ELF-1 (cell line): ENCODE measurements at regions not wholly inside any gene's neighbourhood (a gene's known extent, or its start where the extent isn't known, plus 50 kb on each side); places are given as distances from the start of the nearest gene placed in this dataset.

Source experiments
- DNase-seq: peaks from one replicate; pipeline ENCODE4 v3.0.0-alpha.2; 2016; ENCODE audit warnings: low read depth, low spot score

DNA sequence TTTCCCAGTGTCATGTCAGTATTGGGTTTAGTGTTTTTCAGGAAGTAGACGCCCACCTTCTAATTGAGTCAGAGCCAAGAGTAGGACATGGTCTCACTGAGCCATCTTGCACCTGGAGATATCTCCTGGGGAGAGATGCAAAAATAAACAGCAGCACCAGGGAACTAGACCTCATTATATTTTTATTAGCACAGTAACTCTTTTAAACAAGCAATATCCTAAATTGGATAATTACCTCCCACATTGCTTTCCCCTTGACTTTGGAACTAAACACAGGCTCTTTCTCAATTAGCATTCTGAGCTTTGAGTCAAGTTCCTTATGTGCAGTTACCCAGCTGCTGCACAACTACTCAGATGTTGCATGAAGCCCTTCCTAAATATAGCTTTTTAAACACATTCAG is 175.4 kb downstream of the IBTK start:
- DNase-seq, result no peak

DNA sequence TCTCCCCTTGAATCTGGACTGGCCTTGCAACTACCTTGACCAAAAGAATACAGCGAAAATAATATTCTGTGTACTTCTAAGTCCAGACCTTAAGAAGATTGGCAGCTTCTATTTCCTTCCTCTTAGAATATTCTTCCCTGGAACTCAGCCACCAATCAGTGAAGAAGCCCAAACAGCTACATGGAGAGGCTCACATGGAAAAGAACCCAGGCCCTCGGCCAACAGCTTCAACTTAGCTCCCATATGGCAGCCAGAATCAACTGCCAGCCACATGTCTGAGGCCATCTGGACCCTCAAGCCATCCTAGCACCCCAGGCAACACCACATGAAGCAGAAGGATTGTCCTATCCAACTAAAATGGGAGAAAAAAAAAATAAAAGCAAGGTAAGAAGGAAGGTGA is 178.8 kb downstream of the IBTK start:
- DNase-seq, result no peak

DNA sequence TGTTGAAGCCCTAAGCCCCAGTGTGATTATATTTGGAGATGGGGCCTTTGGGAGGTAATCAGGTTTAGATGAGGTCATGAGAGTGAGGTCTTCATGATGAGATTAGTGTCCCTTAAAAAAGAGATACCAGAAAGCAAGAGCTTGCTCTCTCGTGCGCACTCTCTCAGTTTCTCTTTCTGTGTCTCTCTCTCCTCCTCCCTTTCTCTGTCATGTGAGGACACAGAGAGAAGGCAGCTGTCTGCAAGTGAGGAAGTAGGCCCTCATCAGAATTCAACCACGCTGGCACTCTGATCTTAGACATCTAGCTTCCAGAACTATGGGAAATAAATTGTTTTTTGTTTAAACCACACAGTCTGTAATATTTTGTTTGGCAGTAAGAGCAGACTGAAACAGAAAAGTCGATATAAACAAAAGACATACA is 180.5 kb downstream of the IBTK start:
- DNase-seq, result no peak

DNA sequence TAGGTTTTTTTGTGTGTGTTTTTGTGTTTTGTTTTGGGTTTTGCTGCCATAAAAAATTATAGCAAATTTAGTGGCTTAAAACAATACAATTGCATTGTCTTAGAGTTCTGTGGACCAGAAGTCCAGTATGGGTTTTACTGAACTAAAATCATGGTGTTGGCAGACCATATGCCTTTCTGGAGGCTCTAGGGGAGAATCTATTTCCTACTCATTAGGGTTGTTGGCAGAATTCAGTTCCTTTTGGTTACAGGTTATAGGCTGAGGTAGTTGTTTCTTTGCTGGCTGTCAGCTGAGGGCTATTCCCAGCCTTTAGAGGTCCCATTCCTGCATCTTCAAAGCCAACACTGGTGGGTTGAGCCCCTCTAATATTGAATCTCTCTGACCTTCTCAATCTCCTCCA is 181.3 kb downstream of the IBTK start:
- no peak for DNase-seq

DNA sequence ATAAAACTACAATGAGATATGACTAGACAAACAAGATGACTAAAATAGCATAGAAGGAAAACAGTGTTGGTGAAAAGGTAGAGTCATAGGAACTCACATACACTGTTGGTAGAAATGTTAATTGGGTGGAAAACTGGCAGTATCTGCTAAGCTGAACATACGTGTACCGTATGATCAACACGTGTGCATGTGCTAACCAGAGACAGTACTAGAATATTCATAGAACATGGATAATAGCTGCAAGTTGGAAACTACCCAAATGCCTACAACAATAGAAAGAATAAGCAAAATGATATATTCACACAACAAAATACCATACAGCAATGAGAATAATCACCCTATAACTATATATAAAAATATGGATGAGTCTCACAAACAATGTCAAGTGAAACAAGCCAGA is 184.0 kb downstream of the IBTK start:
- no peak for DNase-seq

DNA sequence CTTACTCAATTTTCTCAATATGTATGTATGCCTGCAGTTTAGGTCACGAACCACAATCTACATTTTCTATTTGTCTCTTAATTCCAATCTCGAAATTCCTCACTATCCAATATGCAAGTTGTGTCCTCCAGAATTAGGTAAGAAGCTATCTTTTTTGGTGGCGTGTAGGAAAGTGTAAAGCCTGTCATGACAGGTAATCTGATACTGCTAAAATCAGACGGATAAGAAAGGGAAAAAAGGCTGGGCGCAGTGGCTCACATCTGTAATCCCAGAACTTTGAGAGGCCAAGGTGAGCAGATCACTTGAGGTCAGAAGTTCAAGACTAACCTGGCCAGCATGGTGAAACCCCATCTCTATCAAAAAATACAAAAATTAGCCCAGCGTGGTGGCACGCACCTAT is 185.3 kb downstream of the IBTK start:
- no peak for DNase-seq

DNA sequence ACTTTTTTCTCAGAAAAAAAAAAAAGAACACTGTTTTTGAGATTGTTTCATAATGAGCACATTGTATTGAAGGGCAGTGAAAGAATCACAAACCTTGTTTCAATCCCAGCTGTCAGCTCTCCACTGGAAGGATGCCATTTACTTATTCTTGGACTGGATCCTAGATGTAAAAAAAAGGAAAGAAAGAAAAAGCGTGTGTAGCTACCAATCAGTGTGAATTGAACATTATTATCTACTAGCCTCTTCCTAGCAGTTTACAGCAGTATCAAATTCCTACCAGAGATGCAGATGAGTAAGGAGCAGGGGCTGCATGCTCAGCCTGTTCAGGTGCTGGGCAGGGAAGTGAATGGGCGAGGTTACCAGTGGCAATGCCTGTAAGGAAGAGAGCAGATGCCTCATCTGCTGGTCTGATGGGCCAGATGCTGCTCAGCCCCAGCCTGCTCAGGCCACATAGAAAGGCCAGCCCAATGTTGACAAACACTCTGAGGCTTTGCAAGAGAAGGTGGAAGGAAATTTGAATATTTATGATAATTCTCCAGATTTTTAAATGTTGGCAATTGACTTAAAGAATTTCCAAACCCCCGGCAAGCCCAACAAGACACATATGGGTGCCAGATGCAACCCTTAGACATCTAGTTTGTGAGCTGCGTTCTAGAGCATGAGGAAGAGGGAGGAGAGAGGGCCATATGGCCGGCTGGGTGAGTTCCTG is 189.5 kb downstream of the IBTK start:
- no peak for DNase-seq

DNA sequence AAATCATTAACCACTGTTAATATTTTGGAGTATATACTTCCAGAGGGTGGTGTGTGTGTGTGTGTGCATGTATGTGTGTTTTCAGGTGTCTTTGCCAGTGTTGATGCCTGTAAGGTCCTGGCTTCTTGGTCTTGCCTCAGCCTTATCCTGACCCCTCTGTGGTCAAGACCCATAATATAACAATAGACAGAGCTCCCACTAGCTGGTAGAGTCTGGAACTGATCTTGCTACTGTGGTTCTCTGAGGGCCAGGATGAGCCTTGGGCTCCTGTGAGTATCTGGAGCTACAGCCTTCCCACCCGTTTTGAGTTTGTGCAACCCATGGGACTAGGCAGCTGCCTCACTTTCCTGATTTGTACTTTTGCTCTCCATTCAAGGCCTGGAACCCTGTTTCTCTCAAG is 191.0 kb downstream of the IBTK start:
- no peak for DNase-seq

DNA sequence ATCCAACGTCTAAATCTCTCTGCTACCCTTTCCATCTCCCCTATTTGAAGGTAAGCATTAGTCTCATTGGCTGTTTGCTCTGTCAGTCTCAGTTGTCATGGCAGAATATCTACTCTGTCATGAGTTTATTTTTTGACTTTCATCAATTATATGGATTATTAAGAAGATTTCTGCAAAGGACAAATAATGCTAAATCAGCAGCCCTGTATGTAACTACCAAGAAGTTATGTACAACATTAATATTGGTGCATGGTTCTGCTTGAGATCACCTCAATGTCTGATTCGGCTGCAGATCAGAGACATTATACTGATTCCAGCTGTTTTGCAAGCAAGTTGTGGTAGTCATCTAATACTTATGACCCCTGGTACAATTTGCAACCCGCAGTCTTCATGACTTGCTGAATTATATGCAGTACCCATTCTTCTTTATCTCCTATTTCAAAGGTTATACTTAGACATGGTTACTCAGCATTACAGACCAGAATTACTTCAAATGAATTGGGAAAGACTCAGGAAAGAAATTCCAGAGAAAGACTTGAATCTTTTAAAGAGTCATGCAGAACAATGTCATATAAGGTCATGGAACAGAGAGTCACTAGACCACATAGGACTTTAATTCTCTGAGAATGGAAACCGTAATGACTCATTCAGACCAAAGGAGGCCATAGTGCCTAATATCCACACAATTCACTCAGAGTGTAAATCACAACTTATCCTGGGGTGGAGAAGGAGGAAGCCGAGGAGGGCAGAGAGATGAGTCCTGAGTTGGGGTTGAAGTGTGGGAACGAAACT is 201.4 kb downstream of the IBTK start:
- DNase-seq, result no peak

DNA sequence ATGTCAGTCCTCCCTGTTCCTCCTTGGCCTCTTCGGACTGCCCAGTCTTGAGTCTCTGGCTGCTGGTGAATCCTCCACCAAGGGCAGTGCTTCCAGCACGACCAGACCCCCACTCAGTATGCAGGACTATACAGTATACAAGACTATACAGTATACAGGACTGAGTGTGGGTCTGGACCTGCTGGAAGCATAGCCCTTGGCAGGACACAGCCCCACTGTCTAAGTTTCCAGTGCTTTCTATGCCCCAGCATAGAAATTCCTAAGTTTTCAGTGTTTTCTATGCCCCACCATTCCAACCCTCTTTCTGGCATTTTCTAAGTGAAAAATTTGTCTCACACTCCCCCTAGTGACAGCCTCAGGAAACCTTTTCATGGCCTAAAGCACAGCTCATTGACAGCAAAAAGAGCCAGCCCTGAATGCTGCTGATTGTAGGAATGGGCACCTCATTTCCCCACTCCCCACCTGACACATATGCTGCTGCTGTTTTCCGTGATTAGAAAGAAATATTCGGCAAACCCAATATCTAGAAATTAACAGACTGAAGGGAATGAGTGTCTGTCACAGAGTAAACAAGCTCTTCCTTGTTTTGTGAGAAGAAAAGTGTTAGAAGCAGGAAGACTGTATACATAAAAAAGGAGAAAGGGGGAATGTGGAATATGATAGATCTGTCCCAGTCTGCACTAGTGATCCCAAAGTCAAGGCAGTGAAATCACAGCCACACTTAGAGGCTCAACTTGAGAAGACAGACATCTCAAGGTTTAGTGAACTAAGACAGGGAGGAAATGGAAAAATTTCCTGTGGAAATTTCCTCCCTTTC is 206.9 kb downstream of the IBTK start:
- peak; percentile 68 for DNase-seq

DNA sequence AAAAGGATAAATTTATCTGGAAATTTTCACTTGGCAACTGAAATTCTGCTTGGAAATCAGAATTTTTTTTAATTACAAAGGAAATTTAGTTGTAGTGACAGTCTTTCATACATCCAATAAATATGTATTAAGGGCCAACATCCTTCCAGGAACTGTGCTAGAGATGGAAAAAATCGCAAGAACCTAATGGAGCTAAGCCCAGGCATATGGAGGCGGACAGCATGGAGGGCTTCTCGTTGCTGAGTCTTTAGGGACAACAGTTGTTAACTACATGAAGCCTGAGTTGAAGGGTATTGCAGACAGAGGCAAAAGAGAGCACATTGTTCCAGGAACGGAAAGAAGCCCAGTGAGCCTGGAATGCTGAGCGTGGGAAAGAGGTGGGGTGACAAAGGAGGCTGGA is 208.9 kb downstream of the IBTK start:
- DNase-seq, result no peak

DNA sequence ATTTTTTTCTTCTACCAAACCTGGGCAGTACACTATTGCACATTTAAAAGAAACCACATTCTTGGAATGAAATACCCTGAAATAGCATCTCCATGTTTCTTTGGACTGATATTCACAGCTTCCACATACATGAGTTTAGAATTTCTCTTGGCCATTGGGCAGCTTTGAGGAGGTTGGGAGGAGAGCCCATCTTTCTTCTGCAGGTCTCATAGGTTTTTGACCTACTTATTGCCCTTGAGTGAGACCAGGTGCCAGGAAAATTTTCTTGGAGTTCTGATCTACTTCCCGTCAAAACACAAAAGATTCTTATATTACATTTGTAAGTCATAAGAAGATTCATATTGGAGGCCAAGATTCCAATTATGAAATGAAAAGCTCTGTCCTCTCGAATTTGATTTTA is 212.0 kb downstream of the IBTK start:
- no peak for DNase-seq

DNA sequence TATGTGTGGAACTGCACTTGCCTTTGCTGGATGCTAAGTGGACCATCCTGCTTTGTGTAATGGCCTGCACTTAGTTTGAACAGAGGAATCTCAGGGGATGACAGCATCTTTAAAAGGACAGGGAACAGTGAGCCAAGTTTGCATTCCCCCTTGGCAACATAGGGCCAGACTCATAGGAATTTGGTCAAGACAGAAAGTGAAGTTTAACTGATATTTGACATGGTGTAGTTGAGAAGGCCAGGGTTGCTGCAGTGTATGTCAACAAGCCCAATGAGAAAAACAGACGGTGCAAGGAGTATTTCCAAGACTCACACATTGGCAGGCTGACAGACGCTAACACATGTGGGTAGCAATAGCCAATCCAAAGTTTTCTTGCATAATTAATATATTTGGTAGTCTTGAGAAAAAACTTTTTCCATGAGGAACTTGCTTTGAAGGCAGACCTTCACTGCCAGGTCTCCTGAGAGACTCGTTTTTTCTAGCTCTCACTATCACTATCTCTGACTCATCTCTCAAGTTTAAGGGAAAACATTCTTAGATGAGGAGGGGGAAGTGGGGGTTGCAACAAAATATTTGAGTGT is 213.8 kb downstream of the IBTK start:
- no peak for DNase-seq

DNA sequence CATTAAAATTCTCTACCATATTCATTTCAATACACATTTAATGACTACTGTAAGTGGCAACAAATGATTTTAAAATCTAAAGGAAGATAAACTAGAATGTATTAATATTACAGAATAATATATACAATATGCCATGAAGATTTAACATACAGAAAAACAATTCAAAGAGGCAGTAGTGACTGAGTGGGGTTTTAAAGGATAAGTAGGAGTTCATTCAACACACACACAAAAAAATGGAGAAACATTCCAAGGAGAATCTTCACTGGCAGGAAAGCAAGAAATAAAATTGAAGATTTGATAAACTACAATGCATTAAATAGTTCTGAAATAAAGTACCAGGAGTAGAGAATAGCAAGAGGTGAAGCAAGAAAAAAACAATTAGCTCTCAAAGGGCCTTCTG is 215.1 kb downstream of the IBTK start:
- DNase-seq, result no peak

DNA sequence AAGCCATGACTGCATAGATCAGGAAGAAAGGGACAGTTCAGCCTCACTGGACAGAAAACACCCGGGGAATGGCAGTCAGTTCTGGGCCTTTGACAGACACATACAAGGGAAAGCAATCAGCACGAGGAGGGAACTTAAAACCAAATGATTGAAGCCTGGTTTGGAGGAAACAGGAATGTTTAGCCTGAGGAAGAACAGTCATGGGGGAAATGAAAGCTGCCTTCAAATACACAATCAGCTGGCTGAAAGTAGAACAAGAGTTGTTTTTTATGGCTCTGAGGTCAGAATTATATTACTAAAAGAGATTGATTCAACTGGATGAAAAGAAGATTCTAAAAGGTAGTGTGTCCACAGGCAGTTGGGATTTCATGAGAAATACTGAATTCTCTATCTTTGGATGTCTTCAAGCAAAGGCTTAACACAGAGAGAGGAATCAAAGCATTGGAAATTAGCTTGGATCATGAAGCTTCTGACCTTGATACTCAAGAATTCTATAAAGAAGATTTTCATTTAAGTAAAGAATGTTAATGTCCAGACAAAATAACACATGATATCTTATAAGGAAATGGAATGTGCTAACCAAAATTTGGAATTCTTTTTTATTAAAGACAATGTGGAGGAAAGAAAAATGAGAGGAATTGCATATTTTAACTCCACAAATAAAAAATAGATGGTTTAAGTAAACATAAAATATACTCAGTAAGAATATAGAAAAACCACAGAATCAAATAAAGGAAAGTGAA is 216.6 kb downstream of the IBTK start:
- peak; percentile 43 for DNase-seq

DNA sequence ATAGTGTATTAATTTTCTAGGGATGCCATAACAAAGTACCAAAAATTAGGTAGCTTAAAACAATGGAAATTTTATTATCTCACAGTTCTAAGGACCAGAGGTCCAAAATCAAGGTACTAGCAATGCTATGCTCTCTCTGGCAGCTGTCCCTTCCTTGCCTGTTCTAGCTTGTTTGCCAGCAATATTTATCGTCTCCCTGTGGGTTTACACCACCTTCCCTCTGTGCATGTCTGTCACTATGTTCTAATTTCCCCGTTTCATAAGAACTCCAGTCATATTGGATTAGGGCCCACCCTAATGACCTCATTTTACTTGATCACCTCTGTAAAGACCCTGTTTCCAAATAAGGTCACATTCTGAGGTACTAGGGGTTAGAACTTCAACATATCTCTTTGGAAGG is 217.2 kb downstream of the IBTK start:
- no peak for DNase-seq

DNA sequence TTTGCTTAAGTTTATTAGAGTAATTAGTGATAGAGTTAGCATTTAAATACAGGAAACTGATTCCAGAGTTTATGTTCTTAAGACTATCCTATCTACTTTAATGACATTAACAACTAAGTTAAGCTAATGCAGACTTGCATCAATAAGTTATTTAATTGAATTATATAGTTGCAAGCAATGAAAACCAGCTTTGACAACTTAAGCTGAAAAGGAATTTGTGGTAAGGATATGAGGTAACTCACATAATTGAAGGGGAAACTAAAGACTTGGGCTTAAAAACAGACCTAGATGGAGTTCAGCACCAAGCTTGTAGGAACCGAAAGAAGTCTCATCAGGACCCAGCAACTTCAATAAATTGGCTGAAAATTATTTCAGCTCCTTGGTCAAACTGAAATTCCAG is 222.3 kb downstream of the IBTK start:
- DNase-seq, result no peak

DNA sequence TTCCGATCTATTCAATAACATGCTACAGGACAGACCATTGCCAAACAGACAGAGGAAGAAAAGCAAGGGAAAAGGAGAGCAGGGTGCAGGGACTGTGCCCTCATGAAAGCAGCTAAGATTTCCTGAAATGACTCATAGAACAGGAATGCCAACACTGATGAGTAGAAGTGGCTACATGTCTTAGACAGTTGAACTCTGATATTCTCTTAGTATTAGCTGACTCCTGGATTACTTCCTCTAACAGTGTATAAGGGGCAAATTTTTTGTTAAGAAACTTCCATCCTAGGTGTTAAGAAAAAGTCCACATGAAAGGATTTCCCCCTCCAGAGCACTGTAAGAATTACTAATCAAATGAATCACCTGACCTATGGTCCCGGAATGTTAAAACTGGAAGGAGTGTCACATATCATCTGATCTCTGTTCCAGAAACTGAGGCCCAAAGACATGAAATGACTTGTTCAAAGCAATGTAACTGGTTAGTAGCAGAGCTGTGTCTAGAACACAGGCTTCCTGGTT is 224.9 kb downstream of the IBTK start:
- peak; percentile 12 for DNase-seq

DNA sequence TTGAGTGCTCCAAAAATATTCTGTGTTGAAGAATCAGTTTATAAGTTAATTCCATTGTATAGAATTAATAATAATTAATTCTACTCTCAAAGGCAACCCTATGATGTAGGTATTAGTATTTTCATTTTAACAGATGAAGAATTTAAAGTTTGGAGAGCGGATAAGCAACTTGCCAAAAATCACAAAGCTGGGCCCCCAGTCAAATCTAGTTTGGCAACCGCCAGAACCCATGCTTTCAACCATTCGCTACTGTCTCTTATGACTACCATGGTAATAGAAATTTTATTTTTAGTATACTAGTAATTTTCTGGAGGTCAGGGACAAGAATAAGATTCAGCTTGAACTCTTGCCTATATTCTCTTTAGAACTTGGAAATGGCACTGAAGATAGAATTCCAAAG is 229.8 kb downstream of the IBTK start:
- DNase-seq, result no peak

DNA sequence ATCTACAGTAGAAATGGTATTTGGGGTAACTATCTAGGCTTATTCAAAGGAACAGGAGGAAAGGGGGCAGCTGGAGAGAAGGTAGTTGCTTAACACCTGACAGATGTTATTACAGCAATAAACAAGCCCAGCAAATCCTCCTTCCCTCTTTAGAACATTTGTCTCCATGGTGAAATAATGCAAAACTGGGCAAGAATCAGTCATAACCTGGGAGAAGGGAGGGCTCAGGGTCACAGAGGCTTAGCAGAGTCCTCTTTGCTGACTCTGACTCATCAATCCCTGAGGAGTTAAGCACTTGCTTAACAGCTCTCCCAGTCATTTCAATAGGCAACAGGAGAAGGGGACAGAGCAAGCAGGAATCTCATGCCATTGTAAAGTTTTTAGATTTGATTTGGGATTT is 230.3 kb downstream of the IBTK start:
- no peak for DNase-seq

DNA sequence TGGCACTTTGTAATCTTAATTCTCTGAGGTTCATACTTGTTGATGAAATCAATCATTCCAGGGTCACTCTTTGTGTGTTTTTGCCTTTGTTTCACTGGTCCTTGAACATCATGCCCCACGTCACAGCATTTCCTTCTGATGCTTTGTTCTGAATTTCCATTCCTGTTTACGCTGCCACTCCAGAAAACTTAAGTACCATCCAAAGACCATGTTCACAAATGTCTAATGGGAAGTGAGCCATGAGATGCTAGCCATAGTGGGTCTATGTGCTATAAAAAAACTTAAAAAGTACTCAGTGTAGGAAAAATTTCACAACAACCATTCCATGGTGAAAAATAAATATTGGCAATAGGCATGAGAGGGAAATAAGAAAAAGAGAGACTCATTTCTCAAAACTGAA is 232.0 kb downstream of the IBTK start:
- no peak for DNase-seq
